NCI-H2171 (cell line): ENCODE measurements at regions not wholly inside any gene's neighbourhood (a gene's known extent, or its start where the extent isn't known, plus 50 kb on each side); places are given as distances from the start of the nearest gene placed in this dataset.
"Not testable (repeated sequence)": the region's sequence is repeated elsewhere in the genome, so short reads cannot be mapped to it uniquely, and the experiment has no call there.

Source experiments
- DNase-seq: peaks from one replicate; lab custom pipeline; 2025; lab: John Stamatoyannopoulos, UW

DNA sequence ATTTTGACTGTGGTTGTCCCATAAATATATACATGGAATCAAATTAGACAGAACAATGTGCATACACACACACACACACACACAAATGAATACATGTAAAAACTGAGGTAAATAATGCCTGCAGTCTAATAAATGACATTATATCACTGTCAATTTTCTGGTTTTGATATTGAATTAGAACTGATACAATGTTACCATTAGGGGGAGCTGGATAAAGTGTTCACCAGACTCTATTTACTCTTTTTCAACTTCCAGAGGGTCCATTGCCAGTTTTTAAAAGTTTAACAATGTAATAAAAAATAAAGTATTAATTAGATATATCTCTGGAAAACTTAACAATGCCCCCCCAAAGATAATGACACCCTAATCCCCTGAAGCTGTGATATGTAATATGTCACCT is 1666.8 kb upstream of the TMEFF2 start:
- no peak for DNase-seq

DNA sequence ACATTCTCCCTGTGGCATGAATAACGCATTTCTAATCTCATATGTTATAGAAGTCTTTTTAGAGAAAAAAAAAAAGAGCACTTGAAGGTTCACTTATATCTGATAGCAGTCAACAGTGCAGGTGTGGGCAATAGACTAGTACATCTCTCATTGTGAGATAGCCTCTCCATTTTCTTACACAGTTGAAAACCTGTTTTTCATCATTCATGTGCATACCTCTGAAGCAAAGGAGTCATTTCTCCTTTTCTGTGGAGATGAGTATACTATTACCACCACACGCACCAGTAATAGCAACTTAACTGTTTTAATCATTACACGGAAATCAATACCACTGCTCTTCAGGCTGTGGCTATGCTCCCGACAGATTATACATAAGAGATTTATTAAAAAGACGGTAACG is 1653.3 kb upstream of the TMEFF2 start:
- DNase-seq = no peak

DNA sequence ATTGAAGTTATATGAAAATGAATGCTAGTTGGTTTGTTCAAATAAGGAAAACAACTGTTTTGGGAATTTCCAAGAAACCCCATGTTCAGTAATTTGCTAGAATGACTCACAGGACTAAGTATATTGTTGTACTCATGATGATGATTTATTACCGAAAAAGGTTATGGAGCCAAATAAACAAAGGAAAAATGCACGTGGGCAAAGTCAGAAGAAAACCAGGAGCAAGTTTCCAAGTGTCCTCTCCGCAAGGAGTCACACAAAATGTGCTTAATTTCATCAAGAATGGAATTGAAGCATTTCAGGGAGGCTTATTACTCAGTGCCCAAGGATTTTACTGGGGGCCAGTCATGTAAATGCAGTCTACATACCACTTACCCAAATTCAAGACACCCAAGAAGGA is 1652.4 kb upstream of the TMEFF2 start:
- no peak for DNase-seq

DNA sequence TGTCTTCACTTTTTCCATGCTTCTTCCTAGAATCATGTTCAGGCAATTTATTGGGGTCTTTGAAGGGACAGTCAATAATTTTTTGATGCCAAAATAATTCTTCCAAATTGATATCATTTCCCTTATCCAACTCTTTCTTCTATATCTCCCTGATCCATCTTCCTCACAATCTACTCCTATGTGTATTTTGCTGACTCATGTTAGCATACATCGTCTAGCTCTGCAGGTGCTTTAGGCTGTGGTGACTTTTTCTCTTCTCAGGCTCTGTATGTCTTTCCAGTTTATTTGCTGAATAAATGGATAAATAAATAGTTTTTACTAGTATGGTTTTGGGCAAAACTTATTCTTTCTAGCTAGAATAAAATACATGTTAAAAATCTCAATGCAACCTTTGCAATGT is 1650.9 kb upstream of the TMEFF2 start:
- no peak for DNase-seq

DNA sequence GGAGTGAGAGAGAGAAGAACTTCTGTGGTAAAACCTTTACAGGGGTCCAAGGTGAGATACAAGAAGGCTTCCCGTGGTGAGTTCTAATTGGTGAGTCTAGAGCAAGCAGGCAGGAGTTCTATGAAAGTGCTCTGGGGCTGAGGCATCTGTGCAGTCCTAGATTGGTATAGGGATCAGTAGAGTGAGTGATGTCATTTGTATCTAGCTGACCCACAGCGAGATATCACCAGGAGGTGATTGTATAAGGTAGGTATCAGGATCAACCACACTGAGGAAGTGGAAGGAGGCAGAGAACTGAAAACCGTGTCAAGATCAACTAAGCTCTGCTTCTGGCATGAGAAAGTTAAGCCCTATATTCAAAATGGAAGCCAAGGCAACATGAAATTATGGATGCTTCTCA is 1648.9 kb upstream of the TMEFF2 start:
- no peak for DNase-seq

DNA sequence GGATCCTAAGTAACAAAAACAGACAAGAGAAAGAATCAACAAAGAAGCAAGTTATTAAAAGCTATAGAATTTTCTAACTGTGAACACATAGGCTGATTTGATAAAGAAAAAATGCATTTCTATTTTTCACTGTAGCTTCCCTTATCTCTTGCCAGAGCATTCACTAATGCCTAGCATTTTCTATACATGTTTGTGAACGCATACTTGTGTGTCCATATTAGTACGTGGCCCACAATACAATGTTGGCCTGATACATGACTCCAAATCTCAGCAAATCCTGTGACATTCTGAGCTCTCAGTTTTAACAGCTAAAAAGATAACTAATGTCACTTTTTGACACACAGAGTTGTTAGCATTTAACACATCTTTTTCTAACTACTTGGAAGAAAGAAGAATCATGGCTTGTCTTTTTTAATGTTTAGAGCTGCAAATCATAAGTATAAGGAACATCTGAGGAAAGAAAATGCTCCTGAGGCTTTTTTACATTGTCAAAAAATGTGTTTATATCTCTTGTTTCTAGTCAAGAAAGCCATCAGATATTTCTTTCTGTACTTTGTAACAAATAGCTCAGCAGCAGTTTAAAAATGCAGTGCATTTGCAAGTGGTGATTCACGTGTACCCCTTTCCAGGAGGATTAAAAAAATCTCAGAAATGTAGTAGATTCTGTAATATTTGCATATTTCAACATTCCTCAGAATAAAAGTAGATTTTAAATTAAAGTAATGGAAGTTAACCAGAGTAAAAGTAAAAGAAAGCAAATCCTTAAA is 1646.8 kb upstream of the TMEFF2 start:
- no peak for DNase-seq

DNA sequence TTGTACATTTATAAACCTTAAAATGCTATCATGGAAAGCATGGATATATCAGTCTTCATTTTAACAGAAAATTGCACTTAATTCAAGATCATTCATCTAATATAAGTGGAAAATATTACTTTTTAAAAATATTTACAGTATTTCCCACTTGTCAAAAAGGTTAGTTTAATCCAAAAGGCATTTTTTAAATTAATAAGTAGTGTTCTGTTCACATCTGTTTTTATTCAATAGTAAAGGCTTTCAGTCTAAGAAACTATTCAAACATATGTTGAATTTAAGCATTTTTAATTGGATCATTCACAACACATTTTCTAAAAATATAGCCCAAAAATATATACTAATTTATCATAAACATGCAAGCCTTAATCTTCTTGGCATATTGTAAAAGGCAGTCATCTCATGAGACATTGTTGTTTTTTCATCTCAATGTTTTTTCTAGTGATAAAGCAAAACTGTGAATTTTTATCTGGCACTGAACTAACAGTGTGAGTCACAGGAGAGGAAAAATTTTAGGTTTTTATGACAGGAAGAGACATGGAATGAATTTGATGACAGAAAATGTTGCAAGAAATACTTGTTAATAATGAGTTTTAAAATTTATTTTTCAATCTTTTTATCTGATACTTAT is 1642.5 kb upstream of the TMEFF2 start:
- DNase-seq = no peak

DNA sequence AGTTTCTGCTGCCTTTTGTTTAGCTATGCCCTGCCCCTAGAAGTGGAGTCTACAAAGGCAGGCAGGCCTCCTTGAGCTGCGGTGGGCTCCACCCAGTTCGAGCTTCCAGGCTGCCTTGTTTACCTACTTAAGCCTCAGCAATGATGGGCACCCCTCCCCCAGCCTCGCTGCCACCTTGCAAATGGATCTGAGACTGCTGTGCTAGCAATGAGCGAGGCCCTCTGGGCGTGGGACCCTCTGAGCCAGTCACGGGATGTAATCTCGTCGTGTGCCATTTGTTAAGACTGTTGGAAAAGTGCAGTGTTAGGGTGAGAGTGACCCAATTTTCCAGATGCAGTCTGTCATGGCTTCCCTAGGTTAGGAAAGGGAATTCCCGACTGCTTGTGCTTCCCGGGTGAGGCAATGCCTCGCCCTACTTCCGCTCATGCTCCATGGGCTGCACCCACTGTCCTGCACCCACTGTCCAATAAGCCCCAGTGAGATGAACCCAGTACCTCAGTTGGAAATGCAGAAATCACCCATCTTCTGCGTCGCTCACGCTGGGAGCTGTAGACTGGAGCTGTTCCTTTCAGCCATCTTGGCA is 1641.8 kb upstream of the TMEFF2 start:
- not testable (repeated sequence) for DNase-seq

DNA sequence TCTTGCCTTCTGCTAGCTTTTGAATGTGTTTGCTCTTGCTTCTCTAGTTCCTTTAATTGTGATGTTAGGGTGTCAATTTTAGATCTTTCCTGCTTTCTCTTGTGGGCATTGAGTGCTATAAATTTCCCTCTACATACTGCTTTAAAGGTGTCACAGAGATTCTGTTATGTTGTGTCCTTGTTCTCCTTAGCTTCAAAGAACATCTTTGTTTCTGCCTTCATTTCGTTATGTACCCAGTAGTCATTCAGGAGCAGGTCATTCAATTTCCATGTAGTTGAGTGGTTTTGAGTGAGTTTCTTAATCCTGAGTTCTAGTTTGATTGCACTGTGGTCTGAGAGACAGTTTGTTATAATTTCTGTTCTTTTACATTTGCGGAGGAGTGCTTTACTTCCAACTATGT is 1639.2 kb upstream of the TMEFF2 start:
- DNase-seq = not testable (repeated sequence)

DNA sequence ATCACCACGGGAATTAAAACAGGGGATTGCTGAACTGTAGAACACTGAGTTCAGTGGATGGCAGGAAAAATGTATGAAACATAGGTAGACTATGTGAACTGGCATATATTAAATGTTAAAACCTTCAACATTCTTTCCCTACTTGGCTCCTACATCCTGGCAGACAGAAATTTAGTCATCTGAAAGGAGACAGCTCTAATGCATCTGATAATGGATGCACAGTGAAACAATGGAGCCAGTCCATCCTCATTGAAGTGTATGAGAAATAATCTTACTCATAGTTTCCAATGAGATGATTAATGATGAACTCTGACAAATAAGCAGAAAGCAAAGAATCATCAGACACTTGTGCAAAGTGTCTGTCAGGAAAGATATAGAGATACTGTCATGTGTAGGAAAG is 1629.7 kb upstream of the TMEFF2 start:
- DNase-seq = no peak

DNA sequence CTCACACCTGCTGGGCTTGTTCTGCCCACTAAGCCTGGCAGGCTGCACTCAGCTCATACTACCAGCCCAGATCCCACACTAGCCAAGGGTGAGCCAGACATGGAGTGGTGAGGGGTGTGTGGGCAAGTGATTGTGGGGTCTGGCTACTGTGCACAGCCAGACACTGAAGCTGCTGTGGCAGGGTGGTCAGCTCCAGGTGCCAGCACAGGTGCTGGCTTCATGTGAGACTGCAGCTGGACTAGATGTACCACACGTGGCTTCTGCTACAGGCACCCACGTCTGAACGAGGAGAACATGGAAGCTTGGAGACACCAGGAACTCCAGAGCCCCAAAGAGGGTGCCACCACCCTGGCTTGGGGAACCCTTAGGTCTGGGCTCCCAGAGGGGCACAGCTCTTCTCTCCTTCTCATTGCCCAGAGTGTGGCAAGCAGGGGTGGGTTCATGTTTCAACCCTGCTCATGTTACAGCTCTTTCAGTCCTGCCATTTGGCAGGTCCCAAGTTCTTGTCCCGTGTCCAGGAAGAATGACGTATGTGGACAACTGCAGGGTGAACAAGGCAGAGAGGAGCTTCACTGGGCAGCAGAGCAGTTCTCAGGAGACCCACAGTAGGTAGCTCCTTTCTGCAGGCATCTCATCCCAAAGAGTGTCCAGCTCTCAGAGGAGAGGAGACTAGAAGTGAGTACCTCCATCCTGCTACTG is 1624.2 kb upstream of the TMEFF2 start:
- no peak for DNase-seq

DNA sequence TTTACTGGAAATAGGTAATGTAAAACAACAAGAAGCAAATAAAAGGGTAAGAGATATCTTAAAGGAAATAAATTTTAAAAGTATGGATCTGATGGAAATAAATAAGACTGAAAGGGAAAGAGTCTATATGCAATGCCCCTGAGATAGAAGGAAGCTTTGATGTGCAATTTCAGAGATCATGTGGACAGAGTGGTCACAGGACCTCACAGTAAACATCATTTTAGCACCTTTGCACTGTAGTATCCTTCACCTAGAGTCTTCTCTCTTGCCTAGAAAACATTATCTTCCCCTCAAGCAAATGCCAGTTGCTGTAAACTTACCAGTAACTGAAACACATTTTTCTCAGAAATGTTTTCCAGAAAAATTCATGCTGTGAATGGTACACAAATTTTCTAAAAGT is 1621.3 kb upstream of the TMEFF2 start:
- DNase-seq = no peak

DNA sequence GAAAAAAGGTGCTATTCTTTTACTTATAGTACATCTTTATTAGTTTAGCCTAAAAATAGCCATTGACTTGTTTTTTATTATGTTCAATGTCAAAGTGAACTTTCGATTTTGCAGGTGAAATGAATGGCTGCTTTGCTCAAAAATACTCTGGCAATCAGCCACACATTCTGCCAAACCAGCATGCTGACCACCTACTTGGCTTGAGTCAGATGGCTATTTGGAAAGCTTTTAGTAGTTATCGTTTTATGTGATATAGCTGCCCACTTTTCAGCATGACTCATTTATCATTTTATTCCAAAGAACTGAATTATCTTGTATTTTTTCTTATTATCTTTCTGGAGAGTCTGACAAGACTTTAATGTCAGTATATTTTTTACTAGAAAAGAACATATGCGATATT is 1615.8 kb upstream of the TMEFF2 start:
- no peak for DNase-seq

DNA sequence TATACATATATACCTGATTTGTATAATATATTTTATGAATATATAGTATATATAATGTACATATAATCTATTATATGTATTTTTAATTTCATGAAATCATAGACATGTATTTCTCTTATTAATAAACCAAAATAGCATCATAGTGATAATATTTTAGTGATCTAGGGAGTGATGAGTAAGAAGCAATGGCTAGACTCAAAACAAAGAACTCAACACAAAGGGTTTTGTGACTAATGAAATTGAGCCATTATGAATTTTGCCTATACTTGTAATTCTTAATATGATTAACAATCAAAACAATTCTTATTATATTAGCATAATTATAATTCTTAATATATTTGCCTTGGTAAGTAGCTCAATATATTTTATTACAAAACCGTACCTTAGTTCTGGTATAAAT is 1614.1 kb upstream of the TMEFF2 start:
- no peak for DNase-seq

DNA sequence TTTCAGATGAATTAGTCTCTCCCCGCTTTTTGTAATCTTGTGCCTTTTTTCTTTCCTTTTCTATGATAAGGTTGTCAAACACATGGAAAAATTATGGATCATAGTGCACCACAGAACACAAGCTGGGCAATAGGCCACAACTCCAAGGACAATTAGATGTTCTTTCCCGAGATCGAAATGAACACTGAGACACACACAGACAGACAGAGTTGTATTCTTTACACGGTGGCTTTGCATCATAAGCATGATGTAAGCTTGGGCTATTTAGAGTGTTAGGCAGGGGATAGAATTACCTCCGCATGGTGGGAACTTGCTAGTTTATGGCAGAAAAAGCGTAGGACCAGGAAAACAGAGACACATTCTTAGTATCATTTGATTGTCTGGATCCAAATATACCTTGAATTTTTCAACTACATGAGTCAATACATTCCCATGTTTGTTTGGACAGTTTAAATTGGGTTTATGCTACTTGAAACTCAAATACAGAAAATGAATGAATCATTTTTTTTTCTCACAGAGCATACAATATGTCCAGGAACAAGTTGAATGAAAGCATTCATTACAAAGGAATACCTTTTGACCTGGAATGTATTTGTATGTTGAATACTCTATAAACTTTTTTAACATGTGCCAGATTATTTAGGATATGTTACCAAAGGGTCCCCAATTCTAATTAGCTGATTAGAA is 1611.5 kb upstream of the TMEFF2 start:
- DNase-seq = no peak

DNA sequence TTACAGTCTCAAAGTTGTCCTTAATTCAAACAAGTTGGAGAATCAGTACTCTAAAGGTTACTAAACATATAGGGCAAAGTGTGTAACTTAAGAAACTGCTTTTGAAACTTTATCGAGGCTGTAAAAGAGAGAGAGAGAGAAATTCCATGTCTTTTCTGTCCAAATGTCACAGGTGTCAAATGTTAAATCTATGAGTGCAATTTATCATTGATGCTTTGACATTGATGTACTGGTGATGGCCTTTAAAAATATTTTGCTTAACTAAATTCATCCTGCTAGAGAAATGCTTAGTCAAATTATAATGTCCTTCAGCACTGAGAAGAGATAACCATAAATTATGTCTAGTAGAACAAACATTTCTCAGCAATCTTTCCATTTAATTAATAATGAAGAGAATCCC is 1602.1 kb upstream of the TMEFF2 start:
- no peak for DNase-seq

DNA sequence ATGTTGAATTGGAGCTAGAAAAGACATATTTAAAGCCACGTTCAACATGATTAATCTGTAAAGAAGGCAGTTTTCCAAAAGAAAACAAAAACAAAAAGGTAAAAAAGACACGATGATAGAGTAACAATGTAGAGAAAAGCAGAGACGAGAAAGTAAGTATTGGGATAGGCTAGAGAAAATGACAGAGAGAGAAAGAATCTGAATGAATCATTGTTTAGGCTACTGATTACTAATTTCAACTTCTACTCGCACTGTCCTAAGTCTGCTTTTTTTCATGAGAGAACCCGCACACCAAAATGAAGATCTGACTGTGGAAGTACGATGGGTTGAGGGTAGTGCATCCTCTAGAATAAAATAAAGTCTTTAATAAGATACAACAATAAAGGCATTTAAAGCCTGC is 1599.2 kb upstream of the TMEFF2 start:
- DNase-seq = no peak

DNA sequence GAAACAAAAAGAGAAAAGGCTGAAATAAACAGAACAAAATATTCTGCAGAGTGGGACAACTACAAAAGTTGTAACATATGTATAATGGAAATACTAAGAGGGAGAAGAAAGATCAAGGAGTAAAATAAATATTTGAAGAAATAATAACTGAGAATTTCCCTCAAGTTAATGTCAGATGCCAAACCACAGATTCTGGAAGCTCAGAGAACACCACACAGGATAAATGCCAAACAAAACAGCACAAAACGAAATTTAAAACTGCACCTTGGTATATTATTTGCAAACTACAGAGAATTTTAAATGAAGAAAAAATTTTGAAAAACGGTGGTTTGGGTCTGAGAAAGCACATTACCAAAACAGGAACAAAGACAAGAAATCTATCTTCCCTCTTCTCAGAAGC is 1588.9 kb upstream of the TMEFF2 start:
- no peak for DNase-seq

DNA sequence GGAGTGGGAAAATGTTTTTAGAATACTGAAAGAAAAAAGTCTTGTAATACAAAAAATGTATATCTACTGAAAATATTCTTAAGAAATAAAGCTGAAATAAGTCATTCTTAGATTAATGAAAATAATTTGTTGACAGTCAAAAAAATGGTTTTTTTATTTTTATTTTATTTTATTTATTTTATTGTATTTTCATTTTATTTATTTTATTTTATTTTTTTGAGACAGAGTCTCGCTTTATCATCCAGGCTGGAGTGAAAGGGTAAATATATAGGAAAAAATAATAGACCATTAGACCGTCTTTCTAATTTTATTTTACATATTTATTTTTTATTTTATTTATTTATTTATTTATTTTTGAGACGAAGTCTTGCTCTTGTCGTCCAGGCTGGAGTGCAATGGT is 1583.6 kb upstream of the TMEFF2 start:
- DNase-seq = no peak

DNA sequence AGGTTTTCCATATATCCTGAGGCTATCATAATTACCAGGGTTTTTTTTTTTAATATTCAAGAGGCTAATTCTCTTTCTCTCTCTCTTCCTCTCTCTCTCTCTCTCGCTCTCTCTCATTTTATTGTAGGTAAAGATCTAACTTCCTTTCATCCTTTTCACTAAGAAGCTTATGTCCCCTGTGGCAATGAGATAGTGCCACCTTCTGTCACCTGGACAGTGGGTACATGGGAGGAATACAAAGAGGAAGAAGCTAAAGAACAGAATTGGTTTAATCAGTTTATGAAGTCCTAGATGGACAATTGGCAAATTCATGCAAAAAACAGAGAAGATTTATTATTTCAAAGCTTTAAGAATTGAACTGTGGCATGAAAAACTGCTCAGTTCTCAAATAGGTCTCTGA is 1582.3 kb upstream of the TMEFF2 start:
- no peak for DNase-seq

DNA sequence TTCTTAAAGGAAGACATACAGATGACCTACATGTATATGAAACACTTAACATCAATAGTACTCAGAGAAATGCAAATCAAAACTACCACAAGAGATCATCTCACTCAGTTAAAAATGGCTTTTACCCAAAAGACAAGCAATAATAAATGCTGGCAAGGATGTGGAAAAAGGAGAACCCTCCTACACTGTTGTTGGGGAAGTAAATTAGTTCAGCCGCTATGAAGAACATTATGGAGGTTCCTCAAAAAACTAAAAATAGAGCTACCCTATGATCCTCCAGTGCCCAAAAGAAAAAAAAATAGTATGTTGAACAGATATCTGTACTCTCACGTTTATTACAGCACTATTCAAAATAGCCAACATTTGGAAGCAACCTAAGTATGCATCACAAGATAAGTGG is 1579.4 kb upstream of the TMEFF2 start:
- no peak for DNase-seq

DNA sequence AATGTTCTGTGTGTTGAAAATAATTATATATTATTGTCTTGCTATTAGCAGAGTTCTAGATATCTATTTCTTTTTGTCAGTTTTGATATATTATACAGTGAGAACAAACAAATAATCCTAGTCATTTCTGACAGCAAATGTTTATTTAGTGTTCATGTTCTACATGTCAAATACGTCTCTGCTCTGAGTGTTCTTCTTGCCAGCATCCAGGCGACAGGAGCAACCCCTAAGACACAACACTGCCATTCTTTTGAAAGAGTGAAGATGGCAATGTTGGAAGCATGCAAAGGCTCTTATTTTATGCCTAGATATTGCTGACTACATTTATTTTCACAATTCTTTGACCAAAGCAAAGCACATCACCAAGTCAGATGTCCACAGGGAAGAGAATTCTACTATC is 1556.6 kb upstream of the TMEFF2 start:
- DNase-seq = no peak

DNA sequence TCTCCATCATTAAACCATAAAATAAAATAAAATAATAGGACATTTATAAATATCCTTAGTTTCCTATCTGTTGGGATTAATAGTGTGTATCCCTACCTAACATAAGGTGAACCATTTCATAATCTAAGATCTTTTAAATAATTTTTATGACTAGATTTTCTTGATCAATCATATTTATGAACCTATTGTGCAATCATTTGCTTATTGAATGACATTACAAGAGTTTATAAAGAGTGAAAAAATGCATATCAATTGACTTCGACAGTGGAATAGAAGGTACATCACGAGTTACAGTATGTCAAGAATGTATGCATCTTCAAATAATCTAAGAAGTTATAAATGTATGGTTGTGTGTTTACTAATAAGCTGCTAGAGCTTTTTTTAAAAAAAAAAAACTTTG is 1554.8 kb upstream of the TMEFF2 start:
- DNase-seq = no peak
